ENCODE measurements at regions not wholly inside any gene's neighbourhood (a gene's known extent, or its start where the extent isn't known, plus 50 kb on each side); places are given as distances from the start of the nearest gene placed in this dataset.
A peak's percentile ranks its signal among the peaks of the same experiment; 100 is the strongest.
"Not testable (repeated sequence)": the region's sequence is repeated elsewhere in the genome, so short reads cannot be mapped to it uniquely, and the experiment has no call there.

- intact Hi-C loops (cut with DNase I) = no loop called here
- no peak for DNase-seq
These were observed 150.1 kb downstream of the CYB561 start for GRCh38 chr17:63295839-63296590.

DNA sequence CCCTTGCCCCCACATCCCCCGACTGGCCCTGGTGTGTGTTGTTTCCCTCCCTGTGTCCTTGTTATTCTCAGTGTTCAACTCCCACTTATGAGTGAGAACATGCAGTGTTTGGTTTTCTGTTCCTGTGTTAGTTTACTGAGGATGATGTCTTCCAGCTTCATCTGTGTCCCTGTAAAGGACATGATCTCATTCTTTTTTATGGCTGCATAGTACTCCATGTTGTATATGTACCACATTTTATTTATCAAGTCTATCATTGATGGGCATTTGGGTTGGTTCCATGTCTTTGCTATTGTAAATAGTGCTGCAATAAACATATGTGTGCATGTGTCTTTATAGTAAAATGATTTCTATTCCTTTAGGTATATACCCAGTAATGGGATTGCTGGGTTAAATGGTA lies 147.2 kb downstream of the CYB561 start:
- DNase-seq; intact Hi-C loops (cut with DNase I): not testable (repeated sequence)

DNA sequence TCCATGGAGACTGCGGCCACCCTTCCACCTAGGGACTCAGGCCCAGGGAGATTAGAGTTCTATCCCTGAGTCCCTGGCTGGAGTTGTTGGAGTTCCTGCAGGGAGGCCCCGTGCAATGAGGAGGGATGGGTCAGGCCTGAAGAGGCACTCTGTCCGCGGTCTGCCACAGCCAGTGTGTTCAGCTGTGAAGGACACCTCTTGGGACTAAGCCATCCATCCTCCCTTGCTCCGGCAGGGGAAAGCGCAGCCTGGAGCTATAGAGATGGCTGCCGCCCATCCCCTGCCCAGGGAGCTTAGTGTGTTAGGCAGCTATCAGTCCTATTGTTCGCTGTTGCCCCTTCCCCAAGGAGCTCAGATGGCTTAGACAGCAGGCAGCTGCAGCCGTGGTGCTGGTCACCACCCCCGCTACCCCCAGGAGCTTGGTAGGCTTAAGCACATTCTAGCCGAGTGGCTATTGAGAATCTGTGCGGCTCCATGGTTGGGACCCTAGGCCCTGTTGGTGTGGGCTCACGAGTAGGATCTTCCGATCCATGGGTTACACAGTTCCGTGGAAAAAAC lies 141.3 kb downstream of the CYB561 start:
- DNase-seq = no peak

GRCh38 chr17:63305857-63306256 lies 140.2 kb downstream of the CYB561 start:
- intact Hi-C loops (cut with DNase I) = no loop called here
- DNase-seq = no peak

More for the DNA sequence above, 141.3 kb downstream of the CYB561 start:
- intact Hi-C loops (cut with DNase I) = no loop called here

DNA sequence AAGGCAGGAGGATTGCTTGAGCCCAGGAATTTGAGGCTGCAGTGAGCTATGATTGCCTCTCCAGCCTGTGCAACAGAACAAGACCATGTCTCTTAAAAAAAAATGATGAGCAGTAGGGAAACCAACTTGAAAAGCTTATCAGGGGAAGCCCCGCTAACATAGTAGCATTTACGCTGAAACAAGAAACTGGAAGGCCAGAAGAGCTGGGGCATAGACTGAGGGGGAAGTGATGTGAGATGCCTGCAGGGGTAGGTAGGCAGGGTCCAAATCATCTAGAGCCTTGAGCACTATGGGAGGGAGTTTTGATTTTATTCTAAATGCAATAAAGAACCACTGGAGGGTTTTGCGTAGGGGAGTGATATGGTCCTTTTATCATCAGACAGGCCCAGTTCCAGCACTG lies 139.3 kb downstream of the CYB561 start:
- intact Hi-C loops (cut with DNase I) = no loop called here
- DNase-seq = no peak

DNA sequence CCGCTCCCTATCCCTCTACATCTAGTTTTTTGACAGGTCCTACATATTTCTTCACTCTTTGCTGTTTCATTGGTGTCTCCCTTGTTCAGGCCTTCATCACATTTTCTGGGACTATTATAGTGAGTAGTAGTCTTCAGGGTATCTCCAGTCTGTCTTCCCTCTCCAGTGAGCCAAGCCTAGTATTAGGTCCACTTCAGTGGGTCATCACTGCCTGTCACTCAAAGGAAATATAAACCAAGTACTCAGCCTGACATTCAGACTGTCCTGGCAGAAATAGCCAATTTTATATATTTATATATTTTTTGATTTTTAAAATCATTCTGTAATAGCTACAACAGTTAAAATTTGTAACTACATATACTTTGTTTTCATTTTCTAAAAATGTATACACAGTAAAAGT lies 137.8 kb downstream of the CYB561 start:
- DNase-seq = no peak
- intact Hi-C loops (cut with DNase I) = no loop called here

- no peak for DNase-seq
- intact Hi-C loops (cut with DNase I) = no loop called here
These were observed 137.1 kb downstream of the CYB561 start for GRCh38 chr17:63309021-63309420.

DNA sequence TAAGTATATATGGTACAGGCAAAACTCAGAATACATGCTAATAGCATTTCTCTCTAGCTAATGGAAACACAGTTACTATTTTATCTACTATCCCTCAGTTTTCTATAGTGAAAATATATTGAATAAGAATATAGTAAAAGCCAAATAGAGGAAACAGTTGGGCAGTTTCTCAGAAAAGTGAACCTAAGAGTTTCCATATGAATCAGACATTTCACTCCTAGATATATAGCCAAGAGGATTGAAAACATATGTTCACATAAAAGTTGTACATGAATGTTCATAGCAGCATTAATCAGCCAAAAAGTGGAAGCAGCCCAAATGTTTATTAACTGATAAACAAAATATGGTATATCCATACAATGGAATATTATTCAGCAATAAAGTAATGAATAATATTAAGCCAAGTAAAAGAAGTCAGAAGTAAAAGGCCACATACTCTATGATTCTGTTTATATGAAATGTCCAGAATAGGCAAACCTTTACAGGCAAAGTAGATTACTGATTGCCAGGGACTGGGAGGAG lies 134.6 kb downstream of the CYB561 start:
- DNase-seq = no peak
- intact Hi-C loops (cut with DNase I) = no loop called here

DNA sequence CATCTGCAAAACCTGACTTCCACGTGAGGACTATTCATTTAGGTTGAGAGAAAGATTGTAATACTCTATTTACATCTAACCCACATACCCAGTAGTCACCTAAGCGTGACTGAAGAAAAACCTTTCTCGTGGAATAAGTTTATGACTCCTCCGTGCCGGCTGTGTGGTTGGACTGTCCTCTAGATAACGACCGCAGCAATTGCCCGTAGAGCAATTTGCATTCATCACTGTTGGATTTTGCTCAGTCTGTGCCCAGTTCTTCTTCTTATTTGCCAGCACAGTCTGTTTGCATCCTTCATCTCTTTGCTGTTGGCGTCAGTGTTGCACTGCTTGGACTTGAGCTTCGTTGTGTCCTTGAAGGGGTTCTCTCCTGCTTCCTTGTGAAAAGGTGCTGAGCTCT lies 131.3 kb downstream of the CYB561 start:
- DNase-seq = no peak
- intact Hi-C loops (cut with DNase I) = no loop called here

- no peak for DNase-seq
- intact Hi-C loops (cut with DNase I) = no loop called here
These were observed 130.0 kb downstream of the CYB561 start for GRCh38 chr17:63316100-63316499.

- intact Hi-C loops (cut with DNase I) = no loop called here
- DNase-seq = peak in 34 of 42 donors; percentile 8 to 85 (median 38)
These were observed 128.8 kb downstream of the CYB561 start for GRCh38 chr17:63317166-63317840.

DNA sequence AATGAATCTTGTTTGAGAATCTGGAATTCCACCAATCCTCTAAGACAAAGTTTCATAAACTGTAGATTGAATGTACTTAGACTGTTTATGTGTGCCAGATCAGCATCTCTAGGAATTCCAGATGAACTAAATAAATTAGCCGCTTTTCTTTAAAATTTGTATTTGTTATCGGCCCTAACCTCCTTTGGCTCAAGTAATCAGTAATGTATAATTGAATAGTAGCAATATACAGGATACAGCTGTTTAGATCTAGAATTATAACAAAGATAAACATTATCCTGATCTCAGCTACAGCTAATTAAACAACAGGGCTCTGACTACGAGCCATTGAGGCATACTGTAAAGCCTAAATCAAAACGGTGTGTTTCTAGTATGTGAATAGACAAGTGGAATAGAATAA lies 120.3 kb downstream of the CYB561 start:
- intact Hi-C loops (cut with DNase I) = no loop called here
- no peak for DNase-seq

DNA sequence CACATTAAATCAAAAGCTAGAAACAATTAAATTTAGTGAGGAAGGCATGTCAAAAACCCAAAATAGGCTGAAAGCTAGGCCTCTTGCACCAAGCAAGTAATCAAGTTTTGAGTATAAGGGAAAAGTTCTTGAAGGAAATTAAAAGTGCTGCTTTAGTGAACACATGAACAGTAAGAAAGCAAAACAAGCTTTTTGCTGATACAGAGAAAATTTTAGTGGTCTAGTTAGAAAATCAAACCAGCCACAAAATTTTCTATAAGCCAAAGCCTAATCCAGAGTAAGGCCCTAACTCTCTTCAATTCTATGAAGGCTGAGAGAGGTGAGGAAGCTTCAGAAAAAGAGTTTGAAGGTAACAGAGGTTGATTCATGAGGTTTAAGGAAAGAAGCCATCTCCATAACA lies 116.2 kb downstream of the CYB561 start:
- no peak for DNase-seq
- intact Hi-C loops (cut with DNase I) = no loop called here

DNA sequence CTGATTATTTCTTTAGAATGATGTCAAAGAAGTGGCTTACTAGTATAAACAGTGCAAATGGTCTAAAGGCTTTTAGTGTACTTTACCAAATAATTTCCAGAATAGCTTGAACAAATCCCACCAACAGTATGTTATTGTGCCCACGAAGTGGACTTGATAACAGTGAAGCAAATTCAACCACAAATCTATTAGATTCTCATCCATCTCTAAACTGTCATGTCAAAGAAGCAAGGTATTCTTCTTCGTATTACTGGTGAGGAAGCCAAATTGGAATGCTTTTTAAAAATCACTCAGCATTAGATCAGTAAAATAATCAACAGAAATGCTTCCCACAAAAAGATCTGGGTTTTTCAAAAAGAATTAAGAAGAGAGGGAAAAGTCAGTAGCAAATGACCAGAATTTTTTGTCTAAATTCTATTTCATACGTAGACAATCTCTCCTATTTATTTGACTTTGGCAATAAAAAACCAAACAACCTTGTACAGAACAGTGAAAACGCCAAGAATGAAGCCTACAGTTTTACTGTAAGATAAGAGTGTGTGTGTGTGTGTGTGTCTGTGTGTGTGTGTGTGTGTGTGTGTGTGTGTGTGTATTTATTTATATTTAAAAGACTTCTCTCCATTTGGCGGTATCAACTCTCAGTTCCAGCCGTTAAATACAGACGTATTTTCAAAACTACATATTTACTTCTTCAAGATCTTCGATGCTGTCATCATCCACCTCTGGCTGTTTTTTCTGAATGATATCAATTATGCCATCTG lies 114.6 kb downstream of the CYB561 start:
- intact Hi-C loops (cut with DNase I) = no loop called here
- DNase-seq = no peak

GRCh38 chr17:63332286-63332685 lies 113.8 kb downstream of the CYB561 start:
- peak in 1 of 42 donors; percentile 9 for DNase-seq
- intact Hi-C loops (cut with DNase I) = no loop called here

DNA sequence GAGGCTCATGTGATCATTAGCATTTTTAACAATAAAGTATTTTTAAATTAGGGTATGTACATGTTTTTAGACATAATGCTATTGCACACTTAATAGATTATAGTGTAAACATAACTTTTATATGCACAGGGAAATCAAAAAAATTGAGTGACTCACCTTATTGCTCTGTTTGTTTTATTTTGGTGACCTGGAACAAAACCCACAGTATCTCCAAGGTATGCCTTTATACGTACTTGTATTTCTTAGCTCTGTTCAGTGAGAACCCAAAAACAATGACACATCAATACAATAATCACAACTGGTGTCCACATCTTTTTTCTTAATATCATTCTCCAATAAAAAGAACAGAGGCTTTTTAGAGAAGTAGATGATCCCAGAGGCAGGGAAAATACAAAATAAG lies 112.2 kb downstream of the CYB561 start:
- intact Hi-C loops (cut with DNase I) = no loop called here
- no peak for DNase-seq

- DNase-seq = no peak
- intact Hi-C loops (cut with DNase I) = no loop called here
These were observed 110.3 kb downstream of the CYB561 start for GRCh38 chr17:63335831-63336230.

DNA sequence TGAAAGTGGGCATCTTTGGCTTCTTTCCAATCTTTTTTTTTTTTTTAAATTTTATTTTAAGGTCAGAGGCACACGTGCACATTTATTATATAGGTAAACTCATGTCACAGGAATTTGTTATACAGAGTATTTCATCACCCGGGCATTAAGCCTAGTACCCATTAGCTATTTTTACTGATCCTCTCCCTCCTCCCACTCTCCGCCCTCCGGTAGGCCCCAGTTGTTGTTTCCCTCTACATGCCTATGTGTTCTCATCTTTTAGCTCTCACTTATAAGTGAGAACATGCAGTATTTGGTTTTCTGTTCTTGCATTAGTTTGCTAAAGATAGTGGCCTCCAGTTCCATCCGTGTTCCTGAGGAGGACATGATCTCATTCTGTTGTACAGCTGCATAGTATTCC lies 108.5 kb downstream of the CYB561 start:
- no peak for DNase-seq
- intact Hi-C loops (cut with DNase I) = no loop called here

DNA sequence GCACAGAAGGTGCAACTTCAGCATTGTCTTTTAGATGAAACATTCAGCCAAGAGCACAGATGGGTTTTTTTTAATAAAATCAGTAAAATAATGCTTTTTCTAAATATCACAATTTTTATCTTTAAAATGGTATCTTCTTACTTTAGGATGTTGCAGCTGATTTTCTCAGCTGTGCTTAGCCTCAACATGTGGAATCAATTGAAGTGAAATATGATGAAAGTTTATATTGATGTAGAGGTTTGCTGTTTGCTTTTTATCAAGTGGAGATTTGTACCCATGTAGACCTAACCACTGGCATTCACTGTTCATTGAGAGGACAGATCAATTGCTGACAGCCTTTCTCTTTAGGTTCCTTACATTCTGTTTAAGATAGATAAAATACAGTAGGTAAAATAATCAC lies 107.8 kb downstream of the CYB561 start:
- no peak for DNase-seq
- intact Hi-C loops (cut with DNase I) = no loop called here

GRCh38 chr17:63341276-63341675 lies 104.8 kb downstream of the CYB561 start:
- no peak for DNase-seq
- intact Hi-C loops (cut with DNase I) = no loop called here

Measured in head of caudate nucleus (tissue), 42 donors.